Ishikawa (cell line): ENCODE measurements at regions not wholly inside any gene's neighbourhood (a gene's known extent, or its start where the extent isn't known, plus 50 kb on each side); places are given as distances from the start of the nearest gene placed in this dataset.

Experiments used
- CEBPB ChIP-seq: IDR thresholded peaks from 2 replicates; pipeline ENCODE4 v1.6.1; 2012
- CREB1 ChIP-seq: IDR thresholded peaks from 2 replicates; pipeline ENCODE4 v1.6.1; 2012; ENCODE audit warnings: low read depth
- EGR1 ChIP-seq: IDR thresholded peaks from 2 replicates; pipeline ENCODE4 v1.6.1; 2012
- EP300 ChIP-seq: IDR thresholded peaks from 2 replicates; pipeline ENCODE4 v1.6.1; 2012; ENCODE audit warnings: borderline replicate concordance
- NFIC ChIP-seq: IDR thresholded peaks from 2 replicates; pipeline ENCODE4 v1.6.1; 2012
- RAD21 ChIP-seq: IDR thresholded peaks from 2 replicates; pipeline ENCODE4 v1.6.1; 2012; ENCODE audit warnings: low read depth
- REST ChIP-seq: IDR thresholded peaks from 2 replicates; pipeline ENCODE4 v1.6.1; 2012; ENCODE audit warnings: low read depth, mild to moderate bottlenecking
- TAF1 ChIP-seq: IDR thresholded peaks from 2 replicates; pipeline ENCODE4 v1.6.1; 2012; ENCODE audit warnings: low read depth, mild to moderate bottlenecking
- TCF12 ChIP-seq: IDR thresholded peaks from 2 replicates; pipeline ENCODE4 v1.6.1; 2012; ENCODE audit warnings: low read depth
- TEAD4 ChIP-seq: IDR thresholded peaks from 2 replicates; pipeline ENCODE4 v1.6.1; 2012
- YY1 ChIP-seq: IDR thresholded peaks from 2 replicates; pipeline ENCODE4 v1.6.1; 2012; ENCODE audit warnings: low read depth
- ZBTB7A ChIP-seq: IDR thresholded peaks from 2 replicates; pipeline ENCODE4 v1.6.1; 2012; ENCODE audit warnings: low read depth
- TF ChIP-seq, protein P1 (sequence below): IDR thresholded peaks from 2 replicates; pipeline ENCODE4 v1.6.1; 2012
- TF ChIP-seq, protein P2 (sequence below): IDR thresholded peaks from 2 replicates; pipeline ENCODE4 v1.6.1; 2012

DNA sequence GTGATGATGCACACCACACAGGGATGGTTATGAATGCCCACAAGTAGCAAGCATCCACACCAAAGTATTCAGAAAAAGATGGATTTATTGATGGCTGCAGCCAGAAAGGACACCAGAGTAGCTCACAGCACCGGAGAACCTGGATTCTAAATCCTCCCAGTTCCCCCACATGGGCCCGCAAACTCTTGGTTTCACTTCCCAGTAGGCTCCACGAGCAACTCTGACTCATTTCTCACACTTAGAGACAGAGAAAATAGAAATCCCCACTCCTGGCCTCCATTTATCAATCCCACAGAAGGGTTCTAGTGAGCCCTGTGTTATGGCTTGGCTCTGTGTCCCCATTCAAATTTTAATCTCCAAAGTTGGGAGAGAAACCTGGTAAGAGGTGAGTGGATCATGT, 426.7 kb upstream of the MYT1L start:
- TF ChIP-seq EGR1, result no peak
- no peak for TF ChIP-seq TAF1
- no peak for TF ChIP-seq NFIC
- TF ChIP-seq EP300, result no peak
- TF ChIP-seq CEBPB, result no peak
- TF ChIP-seq, protein P1, sequence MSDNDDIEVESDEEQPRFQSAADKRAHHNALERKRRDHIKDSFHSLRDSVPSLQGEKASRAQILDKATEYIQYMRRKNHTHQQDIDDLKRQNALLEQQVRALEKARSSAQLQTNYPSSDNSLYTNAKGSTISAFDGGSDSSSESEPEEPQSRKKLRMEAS, result no peak
- no peak for TF ChIP-seq ZBTB7A
- no peak for TF ChIP-seq REST
- no peak for TF ChIP-seq CREB1
- no peak for TF ChIP-seq TCF12
- no peak for TF ChIP-seq RAD21
- no peak for TF ChIP-seq TEAD4
- TF ChIP-seq, protein P2, sequence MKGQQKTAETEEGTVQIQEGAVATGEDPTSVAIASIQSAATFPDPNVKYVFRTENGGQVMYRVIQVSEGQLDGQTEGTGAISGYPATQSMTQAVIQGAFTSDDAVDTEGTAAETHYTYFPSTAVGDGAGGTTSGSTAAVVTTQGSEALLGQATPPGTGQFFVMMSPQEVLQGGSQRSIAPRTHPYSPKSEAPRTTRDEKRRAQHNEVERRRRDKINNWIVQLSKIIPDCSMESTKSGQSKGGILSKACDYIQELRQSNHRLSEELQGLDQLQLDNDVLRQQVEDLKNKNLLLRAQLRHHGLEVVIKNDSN, result no peak
- TF ChIP-seq YY1, result no peak
